Chondrocyte (in vitro differentiated cells): ENCODE measurements at regions not wholly inside any gene's neighbourhood (a gene's known extent, or its start where the extent isn't known, plus 50 kb on each side); places are given as distances from the start of the nearest gene placed in this dataset.

Experiments used
- DNase-seq: peaks from one replicate; pipeline ENCODE4 v3.0.0; 2021; ENCODE audit warnings: mixed read lengths, low spot score
- H3K27ac Mint-ChIP-seq: one replicate; pipeline ENCODE4 v1.8.0; 2021; ENCODE audit warnings: mild to moderate bottlenecking, moderate library complexity, mixed read lengths; ENCODE audit not compliant: unreplicated experiment
- H3K27me3 Mint-ChIP-seq: 2 replicates; pipeline ENCODE4 v1.8.0; 2021; ENCODE audit warnings: low read depth, mixed read lengths
- H3K36me3 Mint-ChIP-seq: 2 replicates; pipeline ENCODE4 v1.8.0; 2021; ENCODE audit warnings: low read depth, mixed read lengths
- H3K4me1 Mint-ChIP-seq: 2 replicates; pipeline ENCODE4 v1.8.0; 2021; ENCODE audit warnings: low read depth, mild to moderate bottlenecking, mixed read lengths
- H3K4me3 Mint-ChIP-seq: one replicate; pipeline ENCODE4 v1.8.0; 2021; ENCODE audit warnings: mild to moderate bottlenecking, moderate library complexity, mixed read lengths; ENCODE audit not compliant: unreplicated experiment
- H3K9me3 Mint-ChIP-seq: 2 replicates; pipeline ENCODE4 v1.8.0; 2021; ENCODE audit warnings: low read depth, mixed read lengths
- TF ChIP-seq, protein P1 (sequence below): fragments of 200-600 bp; sonication (generic); IDR thresholded peaks from 2 replicates; pipeline ENCODE4 v1.5.0; 2021; ENCODE audit warnings: antibody characterized with exemption, mild to moderate bottlenecking, moderate library complexity

DNA sequence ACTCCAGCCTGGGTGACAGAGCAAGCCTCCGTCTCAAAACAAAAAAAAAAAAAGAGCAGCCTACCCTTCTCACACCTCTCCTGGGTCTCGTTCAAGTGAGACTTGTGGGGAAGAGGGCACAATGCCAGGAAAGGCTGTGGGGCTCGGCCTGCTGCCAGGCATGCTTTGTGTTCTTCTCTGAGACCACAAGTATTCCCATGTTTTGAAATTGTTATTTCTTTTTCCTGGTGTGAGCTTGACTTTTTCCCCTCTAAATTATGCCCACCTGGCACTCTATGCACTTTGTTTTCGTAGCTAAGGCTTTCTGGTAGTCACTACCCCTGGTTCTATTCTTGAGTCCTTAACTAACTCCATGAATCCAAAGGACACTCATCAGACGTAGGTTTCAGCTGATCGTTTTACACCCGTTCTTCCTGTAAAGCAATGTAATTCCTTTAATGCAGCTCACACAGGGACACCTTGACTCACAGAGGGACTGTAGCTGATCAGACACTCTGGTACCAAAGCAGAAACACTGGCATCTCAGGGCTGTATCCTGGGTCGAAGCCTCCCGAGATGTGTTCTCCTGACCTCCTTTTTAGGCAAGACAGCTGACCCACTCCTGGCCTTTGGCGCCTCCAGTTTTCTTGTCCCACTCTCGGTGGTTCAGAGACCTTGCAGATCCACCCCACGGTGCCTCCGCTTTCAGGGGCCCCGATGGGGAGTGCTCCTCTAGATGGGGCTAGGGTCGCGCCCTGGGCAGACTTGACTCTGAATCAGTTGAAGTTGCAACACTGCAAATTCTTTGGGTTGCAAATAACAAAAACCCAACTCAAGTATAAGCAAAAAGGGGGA lies 193.3 kb upstream of the AGAP1 start:
- H3K4me3 Mint-ChIP-seq = no peak overlapping the region
- TF ChIP-seq, protein P1, sequence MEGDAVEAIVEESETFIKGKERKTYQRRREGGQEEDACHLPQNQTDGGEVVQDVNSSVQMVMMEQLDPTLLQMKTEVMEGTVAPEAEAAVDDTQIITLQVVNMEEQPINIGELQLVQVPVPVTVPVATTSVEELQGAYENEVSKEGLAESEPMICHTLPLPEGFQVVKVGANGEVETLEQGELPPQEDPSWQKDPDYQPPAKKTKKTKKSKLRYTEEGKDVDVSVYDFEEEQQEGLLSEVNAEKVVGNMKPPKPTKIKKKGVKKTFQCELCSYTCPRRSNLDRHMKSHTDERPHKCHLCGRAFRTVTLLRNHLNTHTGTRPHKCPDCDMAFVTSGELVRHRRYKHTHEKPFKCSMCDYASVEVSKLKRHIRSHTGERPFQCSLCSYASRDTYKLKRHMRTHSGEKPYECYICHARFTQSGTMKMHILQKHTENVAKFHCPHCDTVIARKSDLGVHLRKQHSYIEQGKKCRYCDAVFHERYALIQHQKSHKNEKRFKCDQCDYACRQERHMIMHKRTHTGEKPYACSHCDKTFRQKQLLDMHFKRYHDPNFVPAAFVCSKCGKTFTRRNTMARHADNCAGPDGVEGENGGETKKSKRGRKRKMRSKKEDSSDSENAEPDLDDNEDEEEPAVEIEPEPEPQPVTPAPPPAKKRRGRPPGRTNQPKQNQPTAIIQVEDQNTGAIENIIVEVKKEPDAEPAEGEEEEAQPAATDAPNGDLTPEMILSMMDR = no peak
- H3K4me1 Mint-ChIP-seq = peaks cover 8% of the 10 kb centered on the region
- peaks cover 48% of the 10 kb centered on the region for H3K27me3 Mint-ChIP-seq
- H3K9me3 Mint-ChIP-seq = peaks cover 7% of the 10 kb centered on the region
- peaks cover 3% of the 10 kb centered on the region for H3K36me3 Mint-ChIP-seq
- no peak for DNase-seq
- H3K27ac Mint-ChIP-seq = peak overlapping the region; percentile 14

DNA sequence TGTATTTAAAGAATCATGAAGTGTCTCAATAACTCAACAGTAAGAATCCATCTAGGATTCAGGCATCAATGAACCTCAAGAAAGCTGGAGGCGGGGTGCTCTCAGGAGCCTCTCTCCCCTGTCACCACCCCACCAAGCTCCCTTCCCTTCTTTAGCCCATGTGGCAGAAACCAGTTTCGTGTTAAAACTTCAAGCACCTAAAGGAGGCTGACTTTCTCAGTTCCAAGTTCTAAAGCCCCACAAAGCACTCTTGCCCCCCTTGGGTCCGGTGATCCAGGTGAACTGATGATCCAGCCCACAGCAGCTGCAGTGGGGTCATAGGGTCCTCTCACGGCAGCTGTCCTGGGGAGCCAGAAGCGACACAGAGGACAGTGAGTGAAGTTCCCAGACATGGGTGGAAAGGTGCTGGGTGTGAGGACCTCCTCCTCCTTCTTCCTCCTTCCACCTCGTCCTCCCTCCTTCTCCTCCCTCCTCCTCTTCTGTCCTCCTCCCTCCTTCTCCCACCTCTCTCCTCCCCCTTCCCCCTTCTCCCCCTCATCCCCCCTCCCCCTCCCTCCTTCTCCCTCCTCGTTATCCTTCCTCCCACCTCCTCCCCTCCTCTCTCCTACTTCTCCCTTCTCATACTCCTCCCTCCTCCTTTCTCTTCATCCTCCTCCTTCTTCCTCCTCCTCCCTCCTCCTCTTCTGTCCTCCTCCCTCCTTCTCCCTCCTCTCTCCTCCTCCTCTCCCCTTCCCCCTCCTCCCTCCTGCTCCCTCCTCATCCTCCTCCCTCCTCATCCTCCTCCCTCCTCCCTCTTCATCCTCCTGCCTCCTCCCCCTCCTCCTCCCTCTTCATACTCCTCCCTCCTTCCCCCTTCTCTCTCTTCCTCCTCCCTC lies 192.4 kb upstream of the AGAP1 start:
- peaks cover 3% of the 10 kb centered on the region for H3K36me3 Mint-ChIP-seq
- peaks cover 8% of the 10 kb centered on the region for H3K4me1 Mint-ChIP-seq
- H3K27ac Mint-ChIP-seq = no peak overlapping the region
- TF ChIP-seq, protein P1 = no peak
- peaks cover 7% of the 10 kb centered on the region for H3K9me3 Mint-ChIP-seq
- no peak overlapping the region for H3K4me3 Mint-ChIP-seq
- DNase-seq = no peak
- peaks cover 46% of the 10 kb centered on the region for H3K27me3 Mint-ChIP-seq

DNA sequence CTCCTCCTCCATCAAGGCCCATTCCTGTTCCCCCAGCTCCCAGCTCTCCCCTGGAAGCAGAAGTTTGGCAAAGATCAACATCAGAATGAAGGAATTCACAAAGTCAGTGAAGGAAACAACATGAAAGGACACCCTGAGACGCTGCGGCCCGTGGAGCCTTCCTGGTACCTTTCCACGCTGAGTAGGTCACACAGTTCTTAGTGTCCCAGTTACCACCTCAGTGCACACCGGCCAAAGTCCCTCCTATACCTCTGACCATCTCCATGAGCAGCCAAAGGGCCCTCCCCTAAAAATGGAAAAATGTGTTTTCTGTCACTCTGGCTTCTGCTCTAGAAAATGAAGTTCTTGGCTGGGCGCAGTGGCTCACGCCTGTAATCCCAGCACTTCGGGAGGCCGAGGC lies 191.6 kb upstream of the AGAP1 start:
- TF ChIP-seq, protein P1 = no peak

DNA sequence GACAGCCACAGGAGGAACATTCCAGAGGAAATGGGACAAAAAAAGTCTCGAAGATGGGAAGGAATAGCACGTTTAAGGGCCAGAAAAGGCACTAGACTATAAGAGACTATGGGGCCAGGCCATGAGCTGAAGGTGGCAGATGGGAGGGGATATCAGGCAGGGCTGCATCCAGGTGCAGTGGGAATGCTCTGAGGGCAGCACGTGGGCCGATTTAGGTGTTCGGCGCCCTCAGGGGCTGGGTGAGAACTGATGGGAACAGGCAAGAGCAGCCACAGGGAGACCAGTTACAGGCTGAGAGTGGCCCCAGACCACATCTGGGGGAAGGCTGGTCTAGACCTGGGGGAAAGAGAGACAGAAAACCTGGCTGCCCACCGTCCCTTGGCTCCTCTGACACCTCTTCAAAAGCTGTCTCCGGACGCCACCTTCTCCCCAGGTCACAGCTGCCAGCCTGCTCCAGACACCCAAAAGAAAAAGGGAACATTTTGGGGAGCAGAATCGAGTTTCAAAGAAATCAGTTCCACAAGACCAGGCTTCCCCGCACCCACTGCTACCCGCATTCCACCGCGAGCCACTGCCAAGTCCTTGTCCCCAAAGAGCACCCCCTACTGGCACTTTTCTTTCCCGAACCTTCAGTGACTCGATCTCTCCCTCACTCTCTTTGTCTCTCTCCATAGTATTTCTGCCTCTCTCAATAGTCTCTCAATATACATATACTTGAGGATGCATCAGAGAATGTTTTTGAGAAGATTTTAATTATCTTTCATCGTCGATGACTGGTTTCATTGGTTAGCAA lies 190.1 kb upstream of the AGAP1 start:
- no peaks in the 10 kb centered on the region for H3K9me3 Mint-ChIP-seq
- no peak overlapping the region for H3K27ac Mint-ChIP-seq
- TF ChIP-seq, protein P1 = peak; percentile 30
- no peak for DNase-seq
- H3K36me3 Mint-ChIP-seq = no peaks in the 10 kb centered on the region
- H3K27me3 Mint-ChIP-seq = peaks cover 41% of the 10 kb centered on the region
- no peak overlapping the region for H3K4me3 Mint-ChIP-seq
- peaks cover 8% of the 10 kb centered on the region for H3K4me1 Mint-ChIP-seq

More for the DNA sequence above, 191.6 kb upstream of the AGAP1 start:
- DNase-seq = no peak
- H3K36me3 Mint-ChIP-seq = peaks cover 2% of the 10 kb centered on the region
- no peak overlapping the region for H3K27ac Mint-ChIP-seq
- peaks cover 8% of the 10 kb centered on the region for H3K4me1 Mint-ChIP-seq
- peaks cover 5% of the 10 kb centered on the region for H3K9me3 Mint-ChIP-seq
- H3K27me3 Mint-ChIP-seq = peaks cover 44% of the 10 kb centered on the region
- no peak overlapping the region for H3K4me3 Mint-ChIP-seq
